GM21737 (cell line): ENCODE measurements at regions not wholly inside any gene's neighbourhood (a gene's known extent, or its start where the extent isn't known, plus 50 kb on each side); places are given as distances from the start of the nearest gene placed in this dataset.
A peak's percentile ranks its signal among the peaks of the same experiment; 100 is the strongest.

ENCODE experiments used
- ATAC-seq: cut with Tn5 transposase; IDR thresholded peaks from one replicate; pipeline ENCODE4 v1.9.1; 2021; ENCODE audit warnings: mild to moderate bottlenecking, moderate library complexity; ENCODE audit not compliant: unreplicated experiment

- ATAC-seq: no peak
Measured at GRCh38 chr4:152236519-152237056, 299.3 kb downstream of the FBXW7 start.

GRCh38 chr4:152235718-152236117, 300.2 kb downstream of the FBXW7 start:
- no peak for ATAC-seq

- no peak for ATAC-seq
Measured at GRCh38 chr4:152234571-152234970, 301.3 kb downstream of the FBXW7 start.

GRCh38 chr4:152232271-152232670, 303.6 kb downstream of the FBXW7 start:
- no peak for ATAC-seq

GRCh38 chr4:152229782-152230289, 306.1 kb downstream of the FBXW7 start:
- no peak for ATAC-seq

- ATAC-seq: no peak
Measured at GRCh38 chr4:152225680-152226079, 310.2 kb downstream of the FBXW7 start.

GRCh38 chr4:152224721-152225420, 311.0 kb downstream of the FBXW7 start:
- no peak for ATAC-seq

- ATAC-seq: no peak
Measured at GRCh38 chr4:152224223-152224622, 311.7 kb downstream of the FBXW7 start.

GRCh38 chr4:152223600-152223999, 312.3 kb downstream of the FBXW7 start:
- no peak for ATAC-seq

- ATAC-seq: no peak
Measured at GRCh38 chr4:152221816-152222516, 313.9 kb downstream of the FBXW7 start.

- no peak for ATAC-seq
Measured at GRCh38 chr4:152220201-152220666, 315.7 kb downstream of the FBXW7 start.

GRCh38 chr4:152218576-152218975, 317.3 kb downstream of the FBXW7 start:
- ATAC-seq: no peak

GRCh38 chr4:152217896-152218295, 318.0 kb downstream of the FBXW7 start:
- no peak for ATAC-seq

- no peak for ATAC-seq
Measured at GRCh38 chr4:152211936-152212653, 323.8 kb downstream of the FBXW7 start.

GRCh38 chr4:152209772-152210493, 326.0 kb downstream of the FBXW7 start:
- peak; percentile 87 for ATAC-seq

GRCh38 chr4:152207378-152207720, 328.5 kb downstream of the FBXW7 start:
- no peak for ATAC-seq

GRCh38 chr4:152206646-152207377, 329.1 kb downstream of the FBXW7 start:
- ATAC-seq: no peak

- ATAC-seq: no peak
Measured at GRCh38 chr4:152206185-152206584, 329.7 kb downstream of the FBXW7 start.

GRCh38 chr4:152202415-152202814, 333.5 kb downstream of the FBXW7 start:
- no peak for ATAC-seq
